NCI-H2227 (cell line): ENCODE measurements at regions not wholly inside any gene's neighbourhood (a gene's known extent, or its start where the extent isn't known, plus 50 kb on each side); places are given as distances from the start of the nearest gene placed in this dataset.

Experiments used
- DNase-seq: peaks from one replicate; lab custom pipeline; 2025; ENCODE audit not compliant: unreplicated experiment; lab: John Stamatoyannopoulos, UW

DNA sequence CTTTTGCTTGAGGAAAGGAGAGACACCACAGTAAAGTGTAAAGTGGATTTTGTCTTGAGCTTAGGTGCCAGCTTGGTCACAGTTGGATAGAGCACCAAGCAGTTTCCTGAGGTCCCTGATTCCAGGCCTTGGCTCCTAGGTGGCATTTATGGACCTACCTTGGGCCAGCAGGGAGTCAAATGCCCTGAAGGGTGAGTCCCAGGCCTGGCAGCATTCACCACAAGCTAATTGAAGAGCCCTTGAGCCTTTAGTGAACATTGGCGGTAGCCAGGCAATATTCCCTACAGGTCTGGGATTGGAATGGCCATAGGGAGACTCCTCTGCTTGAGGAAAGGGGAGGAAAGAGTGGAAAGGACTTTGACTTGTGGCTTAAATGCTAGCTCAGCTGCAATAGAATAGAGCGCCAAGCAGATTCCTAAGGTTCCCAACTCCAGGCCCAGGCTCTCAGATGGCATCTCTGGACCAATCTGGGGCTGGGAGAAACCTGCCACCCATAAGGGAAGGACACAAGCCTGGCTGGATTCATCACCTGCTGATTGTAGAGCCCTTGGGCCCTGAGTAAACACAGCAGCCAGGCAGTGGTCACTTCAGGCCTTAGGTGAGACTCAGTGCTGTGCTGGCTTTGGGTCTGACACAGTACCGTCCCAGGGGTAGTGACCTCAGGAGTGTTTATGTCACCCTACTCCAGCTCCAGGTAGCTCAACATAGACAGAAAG, 137.5 kb upstream of the OTOS start:
- DNase-seq = no peak

DNA sequence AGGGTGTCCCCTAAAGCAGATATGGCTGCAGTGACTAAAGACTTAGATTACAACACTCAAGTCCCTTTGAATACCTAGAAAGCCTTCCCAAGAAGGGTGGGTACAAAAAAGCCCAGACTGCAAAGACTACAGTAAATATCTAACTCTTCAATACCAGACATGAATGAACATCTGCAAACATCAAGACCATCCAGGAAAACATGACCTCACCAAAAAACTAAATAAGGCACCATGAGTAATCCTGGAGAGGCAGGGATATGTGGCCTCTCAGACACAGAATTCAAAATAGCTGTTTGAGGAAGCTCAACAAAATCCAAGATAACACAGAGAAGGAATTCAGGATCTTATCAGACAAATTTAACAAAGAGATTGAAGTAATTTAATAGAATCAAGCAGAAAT, 138.2 kb upstream of the OTOS start:
- no peak for DNase-seq

DNA sequence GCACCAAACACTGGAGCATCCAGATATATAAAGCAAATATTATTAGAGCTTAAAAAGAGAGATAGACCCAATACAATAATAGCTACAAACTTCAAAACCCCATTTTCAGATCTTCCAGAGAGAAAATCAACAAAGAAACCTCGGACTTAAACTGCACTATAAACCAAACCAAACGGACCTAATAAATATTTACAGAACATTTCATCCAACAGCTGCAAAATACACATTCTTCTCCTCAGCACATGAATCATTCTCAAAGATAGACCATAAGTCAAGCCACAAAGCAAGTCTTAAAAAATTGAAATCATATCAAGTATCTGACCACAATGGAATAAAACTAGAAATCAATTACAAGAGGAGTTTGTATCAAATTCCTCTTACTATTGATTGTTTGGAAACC, 140.2 kb upstream of the OTOS start:
- DNase-seq = no peak

DNA sequence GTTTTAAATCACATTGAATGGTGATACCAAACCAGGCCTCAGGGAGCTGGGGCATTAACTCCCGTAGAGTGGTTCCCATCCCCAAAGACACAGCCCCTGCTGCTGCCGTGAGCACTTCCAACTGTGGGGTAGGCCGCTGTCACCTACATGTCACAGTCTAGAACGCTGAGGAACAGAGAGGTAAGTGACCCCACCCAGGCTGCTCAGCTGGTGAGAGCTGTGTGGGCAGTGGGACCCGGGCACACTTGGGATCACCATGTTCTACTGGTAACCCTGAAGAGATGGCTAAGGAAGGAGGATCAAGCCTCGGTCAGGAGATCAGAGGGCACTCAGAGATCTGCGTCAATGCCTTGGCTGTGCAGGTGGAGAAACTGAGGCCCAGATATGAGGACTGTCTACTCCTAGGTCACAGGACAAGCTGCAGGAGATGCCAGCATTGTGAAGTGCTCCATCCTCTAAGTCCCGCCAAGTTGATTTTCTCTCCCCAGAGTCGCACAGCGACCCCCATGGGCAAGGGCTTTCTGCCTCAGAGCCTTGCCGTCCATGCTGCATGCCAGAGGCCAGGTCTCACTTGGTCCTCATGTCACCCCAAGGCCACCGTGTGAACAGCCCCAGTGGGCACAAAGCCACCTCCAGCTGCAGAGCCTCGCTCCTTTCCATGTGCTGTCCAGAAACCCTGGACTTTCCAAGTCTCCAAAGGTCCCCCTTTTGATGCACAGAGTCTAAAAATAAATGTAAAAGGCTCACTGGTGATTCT, 144.2 kb upstream of the OTOS start:
- no peak for DNase-seq

DNA sequence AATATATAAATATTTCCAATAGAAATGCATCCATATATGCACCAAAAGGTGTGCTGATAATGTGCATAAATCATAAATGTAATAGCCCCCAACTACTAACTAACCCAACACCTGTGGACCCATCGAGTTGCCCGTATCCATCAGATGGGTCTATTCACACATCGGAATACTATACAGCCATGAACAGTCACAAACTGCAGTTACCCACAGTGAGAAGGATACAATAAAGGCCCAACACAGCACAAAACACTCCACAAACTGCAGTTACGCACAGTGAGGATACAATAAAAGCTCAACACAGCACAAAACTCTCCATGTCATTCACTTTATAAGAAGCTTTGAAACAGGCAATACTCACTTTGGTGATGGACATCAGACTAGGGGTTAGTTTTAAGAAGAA, 145.3 kb upstream of the OTOS start:
- no peak for DNase-seq

DNA sequence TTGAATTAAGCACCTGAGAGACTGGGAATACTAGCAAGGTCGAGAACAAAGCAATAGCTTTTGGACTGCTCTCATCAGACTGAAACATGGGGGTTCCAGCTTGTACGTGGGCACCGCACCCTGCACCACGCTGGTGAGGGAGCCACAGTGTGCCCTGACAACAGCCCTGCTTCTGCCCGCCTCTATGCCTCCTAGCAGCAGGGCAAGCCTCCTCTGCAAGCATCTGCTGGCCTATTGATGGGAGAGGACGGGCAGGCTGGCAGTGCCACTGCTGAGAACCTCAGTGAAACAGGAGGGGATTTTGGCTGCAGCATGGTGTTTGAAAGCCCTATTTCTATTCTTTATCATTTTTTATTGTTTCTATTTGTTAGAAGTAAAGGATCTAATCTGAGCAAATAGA, 146.1 kb upstream of the OTOS start:
- DNase-seq = no peak

DNA sequence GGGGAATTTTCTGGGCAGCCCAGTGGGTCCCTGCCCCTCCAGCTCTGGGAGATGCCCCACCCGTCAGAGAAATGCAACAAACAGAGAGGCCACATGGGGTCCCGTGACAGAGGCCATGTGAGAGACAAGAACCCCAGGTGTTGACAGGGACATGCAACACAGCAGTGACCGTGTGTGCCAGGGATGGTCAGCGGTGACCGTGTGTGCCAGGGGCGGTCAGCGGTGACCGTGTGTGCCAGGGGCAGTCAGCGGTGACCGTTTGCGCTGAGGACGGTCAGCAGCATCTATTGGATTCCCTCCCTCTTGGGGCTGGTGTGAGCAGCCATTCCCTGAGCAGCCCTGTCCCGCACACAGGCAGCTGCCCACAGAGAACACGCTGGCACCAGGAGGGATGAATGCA, 146.6 kb upstream of the OTOS start:
- DNase-seq = no peak

DNA sequence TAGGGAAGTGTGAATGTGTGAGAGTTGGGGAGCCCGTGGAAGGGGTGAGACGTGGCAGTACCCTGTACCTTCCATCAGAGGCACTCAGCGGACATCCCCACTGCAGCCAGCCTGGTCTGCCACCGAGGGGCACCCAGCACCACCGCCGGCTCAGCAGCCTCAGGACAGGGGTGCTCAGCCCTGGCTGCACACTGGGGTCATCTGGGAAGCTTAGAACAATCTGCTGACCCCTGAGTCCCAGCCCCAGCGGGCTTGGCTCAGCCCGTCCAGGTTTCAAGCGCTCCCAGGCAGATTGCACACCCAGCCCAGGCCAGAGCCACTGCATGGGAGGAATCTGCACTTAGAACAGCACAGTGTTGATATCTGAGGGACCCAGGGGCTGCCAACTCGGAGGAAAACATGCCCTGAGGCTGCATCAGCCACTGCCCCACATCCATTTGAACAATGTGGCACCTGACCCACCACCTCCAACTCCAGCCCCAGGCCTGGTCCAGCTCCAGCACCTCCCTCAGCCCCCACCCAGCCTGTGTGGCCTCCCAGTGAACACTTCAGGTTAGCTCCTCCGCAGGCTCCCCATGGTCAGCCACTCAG, 147.1 kb upstream of the OTOS start:
- DNase-seq = no peak

DNA sequence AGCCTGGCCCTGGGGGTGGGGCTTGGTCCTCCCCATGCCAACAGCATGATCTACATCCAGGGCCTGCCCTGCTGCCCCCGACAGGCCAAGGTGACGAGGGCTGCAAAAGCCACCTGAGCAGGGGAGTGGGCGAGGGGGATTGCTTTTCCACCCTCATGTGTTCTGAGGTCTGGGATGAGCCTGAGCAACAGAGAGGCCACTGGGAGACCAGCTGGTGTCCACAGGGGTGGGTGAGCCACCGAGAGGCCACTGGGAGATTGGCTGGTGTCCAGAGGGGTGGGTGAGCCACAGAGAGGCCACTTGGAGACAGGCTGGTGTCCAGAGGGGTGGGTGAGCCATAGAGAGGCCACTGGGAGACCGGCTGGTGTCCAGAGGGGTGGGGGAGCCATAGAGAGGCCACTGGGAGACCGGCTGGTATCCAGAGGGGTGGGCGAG, 147.4 kb upstream of the GPC1 start:
- DNase-seq = no peak

DNA sequence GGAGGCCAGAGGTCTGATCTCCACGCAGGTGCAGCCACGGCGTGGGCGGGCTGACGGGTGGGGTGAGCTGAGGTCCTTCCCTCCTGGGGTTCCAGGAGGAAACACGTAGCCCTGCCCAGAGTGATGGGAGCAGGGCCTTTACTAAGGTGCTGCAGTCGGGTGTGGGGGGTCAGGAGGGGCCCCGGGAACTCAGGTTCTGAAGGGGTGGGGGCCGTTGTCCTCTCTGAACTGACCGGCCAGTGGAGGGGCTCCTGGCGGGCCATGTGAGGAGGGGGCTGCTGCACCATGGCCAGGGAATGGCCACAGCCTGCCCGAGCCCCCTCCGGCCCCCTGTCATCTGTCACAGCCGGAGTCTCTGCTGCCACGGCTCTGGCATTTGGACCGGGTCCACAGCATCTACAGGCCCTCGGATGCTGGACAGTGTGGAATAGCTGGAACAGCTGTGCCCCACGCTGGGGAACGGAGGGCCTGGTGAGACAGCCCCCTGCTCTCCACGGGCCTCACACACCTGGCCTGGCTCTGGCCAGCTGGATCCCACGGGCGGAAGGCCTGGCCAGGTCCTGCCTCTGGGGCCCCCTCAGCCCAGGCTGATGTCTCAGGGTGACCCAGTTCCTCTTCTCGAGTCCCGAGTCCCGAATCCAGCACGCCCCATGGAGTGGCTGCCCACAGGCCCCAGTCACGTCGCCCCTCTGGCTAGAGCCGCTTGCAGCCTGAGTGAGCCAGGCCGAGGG, 145.6 kb upstream of the GPC1 start:
- DNase-seq = no peak

DNA sequence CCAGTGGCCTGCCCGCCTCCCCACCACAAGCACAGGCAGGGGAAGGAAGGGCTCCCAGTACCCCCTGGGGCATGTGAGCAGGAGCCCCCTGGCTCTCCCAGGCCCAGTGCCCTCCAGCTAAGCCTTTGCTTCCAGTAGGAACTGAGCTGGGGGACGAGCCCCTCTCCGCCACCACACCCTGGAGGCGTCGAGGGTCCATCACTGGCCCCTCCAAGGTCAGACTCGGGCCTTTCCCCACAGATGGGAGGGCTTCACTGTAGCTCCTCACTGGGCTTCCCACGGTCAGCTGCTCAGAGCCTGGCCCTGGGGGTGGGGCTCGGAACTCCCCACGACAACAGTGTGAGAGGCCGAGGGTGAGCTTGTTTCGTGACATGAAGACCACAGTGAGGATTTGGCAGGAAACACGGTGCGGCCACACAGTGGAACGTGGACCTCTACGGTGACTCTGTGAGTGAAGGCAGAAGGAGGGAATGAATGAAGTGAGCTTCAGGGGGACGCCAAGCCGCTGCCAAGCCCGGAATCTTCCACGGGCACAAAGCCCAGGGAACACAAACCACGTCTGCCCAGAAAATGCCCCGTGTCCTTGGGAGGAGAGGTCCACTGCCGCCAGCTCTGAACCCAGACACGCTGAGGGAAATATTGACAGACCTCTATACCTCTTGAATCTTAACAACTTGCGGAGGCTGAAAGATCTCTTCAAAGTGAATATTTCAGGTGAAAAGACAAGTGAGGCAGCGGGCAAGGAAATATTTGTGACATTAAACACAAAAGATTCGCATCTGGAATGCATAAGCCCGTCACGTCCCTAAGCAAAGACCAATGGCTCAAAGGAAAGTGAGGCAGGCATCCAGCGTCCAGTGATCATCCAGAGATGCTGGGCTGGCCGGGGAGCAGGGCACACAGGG, 144.8 kb upstream of the GPC1 start:
- no peak for DNase-seq

DNA sequence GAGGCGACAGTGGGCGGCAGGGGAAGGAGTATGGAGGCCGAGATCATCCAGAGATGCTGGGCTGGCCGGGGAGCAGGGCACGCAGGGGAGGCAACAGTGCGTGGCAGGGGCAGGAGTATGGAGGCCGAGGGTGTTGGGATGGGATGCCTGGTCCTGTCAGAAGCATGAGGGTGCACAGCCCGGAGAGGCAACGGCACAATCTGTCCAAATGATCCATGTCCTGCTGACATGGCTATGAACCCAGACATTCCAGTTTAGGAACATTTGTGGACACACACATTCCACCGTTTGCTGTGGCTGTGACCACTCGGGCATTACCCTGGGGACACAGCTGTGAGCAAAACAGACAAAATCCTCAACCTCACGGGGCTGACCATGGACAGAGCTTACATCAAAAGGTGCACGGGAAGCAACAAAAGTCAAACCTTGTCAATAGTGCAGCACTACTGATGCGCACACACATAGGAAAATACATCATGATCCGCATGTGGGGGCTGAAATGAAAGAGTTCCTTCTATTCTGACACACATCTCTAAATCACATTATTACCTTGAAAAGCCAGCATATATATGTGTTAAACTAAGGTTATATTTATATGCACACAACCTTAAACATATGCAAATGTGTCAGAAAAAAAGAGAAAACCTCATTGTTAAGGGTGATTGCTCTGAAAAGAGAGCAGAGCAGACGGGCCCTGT, 144.0 kb upstream of the GPC1 start:
- DNase-seq = no peak

DNA sequence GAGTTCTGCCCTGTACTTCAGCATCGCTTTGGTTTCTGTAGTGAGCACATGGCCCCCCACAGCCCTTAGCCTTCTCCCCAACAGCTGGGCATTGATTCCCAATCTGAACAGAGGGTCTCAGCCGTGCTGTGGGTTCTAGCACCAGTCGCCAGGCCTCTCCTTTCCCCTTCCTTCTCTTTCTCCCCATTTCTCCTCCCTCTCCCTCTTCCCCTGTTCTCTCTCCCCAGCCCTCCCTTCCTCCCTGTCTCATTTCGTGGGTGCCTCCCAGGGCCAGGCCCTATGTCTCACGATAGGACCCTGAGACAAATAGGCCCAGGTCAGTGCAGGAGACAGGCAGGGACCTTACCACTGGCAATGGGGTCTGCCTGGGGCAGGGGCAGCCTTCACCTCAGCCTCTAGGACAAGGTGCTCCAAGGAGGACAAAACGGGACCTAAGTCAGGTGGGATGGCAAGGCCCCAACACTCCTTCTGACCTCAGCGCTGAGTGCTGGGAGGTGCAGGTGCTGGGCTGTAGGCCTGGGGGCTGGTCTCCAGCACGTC, 143.4 kb upstream of the GPC1 start:
- no peak for DNase-seq

DNA sequence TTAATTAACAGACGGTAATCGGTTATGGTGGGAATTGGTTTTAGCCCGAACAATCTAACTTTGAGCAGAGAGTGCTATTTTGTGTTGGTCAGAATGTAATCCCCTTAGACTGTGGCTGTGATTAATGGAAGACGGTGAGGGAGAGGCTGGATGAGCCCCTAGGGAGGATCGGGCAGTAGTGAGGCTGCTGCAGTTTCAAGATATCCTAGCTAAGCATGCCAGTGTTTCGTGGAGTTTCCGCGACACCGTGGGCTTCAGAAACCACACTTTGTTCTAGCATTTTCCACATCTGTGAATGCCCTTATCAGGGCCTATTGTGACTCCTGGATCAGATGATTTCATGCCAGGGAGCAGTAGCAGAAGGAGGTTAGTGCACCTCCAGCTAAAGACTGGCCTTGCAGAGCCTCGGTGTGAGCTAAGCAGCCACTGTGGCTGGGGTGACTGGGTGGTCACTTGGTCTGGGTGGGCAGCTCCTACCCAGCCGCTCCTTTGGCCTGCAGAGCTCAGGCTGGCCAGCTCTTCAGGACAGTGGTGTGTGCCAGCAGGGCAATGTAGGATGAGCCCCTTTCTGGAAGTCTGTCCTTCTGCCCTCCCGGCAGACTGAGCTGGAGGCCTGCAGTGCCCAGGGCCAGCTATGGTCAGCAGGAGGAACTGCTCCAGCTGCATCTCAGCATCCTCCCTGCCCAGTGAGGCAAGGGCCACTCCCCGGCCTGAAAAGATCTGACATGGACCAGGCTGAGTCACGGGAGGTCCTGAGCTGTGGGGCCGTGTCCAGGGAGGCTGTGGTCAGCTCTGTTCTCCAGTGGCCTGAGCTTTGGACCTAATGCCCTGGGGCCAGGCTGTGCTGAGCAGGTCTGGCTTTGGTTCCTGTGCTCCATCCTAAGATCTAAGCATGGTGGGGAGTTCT, 142.6 kb upstream of the GPC1 start:
- no peak for DNase-seq

DNA sequence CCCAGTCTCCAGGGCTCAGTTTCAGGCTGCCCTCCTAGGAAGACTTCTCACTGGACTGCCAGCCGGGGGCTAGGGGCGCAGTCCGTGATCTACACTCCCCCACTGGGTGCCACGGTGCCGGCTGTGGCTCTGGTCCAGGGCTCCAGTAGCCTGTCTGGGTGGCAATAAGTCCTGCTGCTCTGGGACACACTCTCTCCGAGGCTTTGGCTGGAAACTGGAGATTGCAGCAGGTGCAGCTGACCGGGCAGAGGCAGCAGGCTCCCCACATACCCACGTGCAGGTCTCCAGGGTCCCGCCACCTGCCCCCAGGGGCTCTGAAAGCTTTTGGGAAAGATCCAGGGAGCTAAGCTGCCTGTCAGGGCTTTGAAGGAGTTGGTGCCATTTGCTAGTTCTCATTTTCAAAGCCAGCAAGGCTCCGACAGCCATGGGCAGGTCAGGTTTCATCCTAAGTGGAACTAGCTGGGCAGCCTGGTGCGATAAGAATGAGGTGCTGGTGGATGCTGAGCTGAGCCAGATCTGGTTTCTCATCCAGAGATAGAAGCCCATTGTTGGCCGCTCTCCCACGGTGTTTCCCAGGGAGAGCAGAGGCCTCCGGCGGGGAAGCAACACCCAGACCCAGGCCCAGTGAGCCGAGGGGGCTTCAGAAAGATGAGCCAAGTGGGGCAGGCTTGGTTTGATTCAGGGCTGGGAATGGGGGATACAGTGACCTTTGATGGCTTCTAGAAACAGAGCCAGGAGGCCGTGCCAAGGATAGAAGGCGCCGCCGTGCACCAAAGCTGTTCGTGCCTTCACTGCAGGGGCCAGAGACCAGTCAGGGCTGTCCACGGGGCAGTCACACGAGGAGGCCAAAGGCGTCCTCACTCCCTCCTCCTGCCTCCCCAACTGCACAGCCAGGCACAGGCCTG, 141.7 kb upstream of the GPC1 start:
- no peak for DNase-seq

DNA sequence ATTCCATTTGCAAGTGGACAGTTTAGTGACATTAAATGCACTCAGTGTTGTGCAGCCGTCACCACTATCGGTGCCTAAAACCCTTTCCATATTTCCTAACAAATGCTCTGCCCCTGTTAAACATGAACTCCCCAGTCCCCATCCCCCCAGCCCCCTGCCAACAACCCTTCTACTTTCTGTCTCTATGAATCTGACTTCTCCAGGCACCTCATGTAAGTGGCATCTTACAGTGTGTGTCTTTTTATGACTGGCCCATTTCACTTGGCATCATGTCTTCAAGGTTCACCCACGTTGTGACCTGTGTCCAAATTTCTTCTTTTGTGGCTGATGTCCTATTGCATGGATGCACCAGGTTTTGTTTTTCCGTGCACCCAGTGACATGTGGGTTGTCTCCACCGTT, 140.9 kb upstream of the GPC1 start:
- DNase-seq = no peak

DNA sequence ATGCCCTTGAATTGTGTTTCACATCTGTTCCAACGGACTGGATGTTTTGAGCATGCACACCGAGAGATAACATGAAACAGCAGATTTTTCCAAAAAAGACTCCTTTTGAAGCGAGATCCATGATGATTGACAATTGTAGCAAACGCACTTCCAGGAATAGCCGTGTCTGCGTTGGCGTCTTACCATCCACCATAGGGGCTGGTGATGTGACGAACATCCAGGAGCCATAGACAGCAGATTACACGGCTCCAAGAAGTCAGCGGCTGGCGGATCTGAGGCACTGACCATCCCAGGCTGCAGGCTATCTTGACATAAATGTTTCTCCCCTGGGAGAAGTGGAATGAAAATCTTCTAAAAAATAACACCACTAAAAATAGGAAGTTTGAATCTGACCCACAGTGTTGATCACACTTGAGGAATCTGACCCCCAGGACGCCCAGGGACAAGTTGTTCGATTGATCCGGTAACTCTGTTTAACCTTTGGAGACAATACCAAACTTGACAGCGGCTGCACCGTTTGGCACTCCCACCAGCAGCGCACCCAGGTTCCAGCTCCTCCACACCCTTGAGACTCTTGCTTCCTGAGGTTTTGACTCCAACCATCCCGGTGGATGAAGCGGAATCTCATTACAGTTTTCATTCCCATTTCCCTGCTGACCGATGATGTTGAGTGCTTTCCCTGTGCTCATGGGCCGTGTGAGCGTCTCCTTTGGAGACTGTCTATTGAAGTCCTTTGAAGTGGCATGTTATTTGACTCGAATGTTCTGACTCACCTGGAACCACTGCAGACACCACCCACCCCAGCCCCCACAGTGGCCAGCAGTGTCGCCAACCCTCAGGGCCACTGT, 140.0 kb upstream of the GPC1 start:
- DNase-seq = no peak
